ENCODE measurements at regions not wholly inside any gene's neighbourhood (a gene's known extent, or its start where the extent isn't known, plus 50 kb on each side); places are given as distances from the start of the nearest gene placed in this dataset.

- no peaks in the 10 kb centered on the region; the same call in 1 of the 2 replicates for H4K20me1 ChIP-seq (ENCODE audit: insufficient read depth, low read length)
- H3K36me3 ChIP-seq (ENCODE audit: insufficient read depth, low read length): no peaks in the 10 kb centered on the region
- no peak overlapping the region for H3K27ac ChIP-seq (ENCODE audit: low read length)
- no peak for TF ChIP-seq EZH2 (IDR thresholded peaks at IDR 0.05; ENCODE audit: borderline replicate concordance, low read depth, low read length, severe bottlenecking)
- no peak for TF ChIP-seq CTCF (IDR thresholded peaks at IDR 0.05; ENCODE audit: borderline replicate concordance, extremely low read depth, low read length, poor library complexity, severe bottlenecking)
- H3K27me3 ChIP-seq (ENCODE audit: insufficient read depth, low read length, poor library complexity): peaks cover 18% of the 10 kb centered on the region
- no peak overlapping the region for H3K4me2 ChIP-seq (ENCODE audit: insufficient read depth, low read length)
- no peak for ATAC-seq (ENCODE audit: insufficient read depth, low read depth)
- no peaks in the 10 kb centered on the region for H3K9me3 ChIP-seq (ENCODE audit: insufficient read depth, low read length, severe bottlenecking)
- no peak for DNase-seq
- H2AFZ ChIP-seq (ENCODE audit: low read depth, low read length): no peak overlapping the region
- H3K79me2 ChIP-seq (ENCODE audit: insufficient read depth, low read length): no peaks in the 10 kb centered on the region
- H3K4me3 ChIP-seq (ENCODE audit: low read depth in 1 of 2, low read length in 2 of 2): no peak overlapping the region
- no peaks in the 10 kb centered on the region for H3K4me1 ChIP-seq (ENCODE audit: insufficient read depth, low read length)
- H3K9ac ChIP-seq (ENCODE audit: low read depth, low read length): no peak overlapping the region
Observed at GRCh38 chr7:25726170-25726780, 425.7 kb upstream of the NFE2L3 start.

GRCh38 chr7:25726781-25727311 lies 425.2 kb upstream of the NFE2L3 start:
- H3K4me1 ChIP-seq (ENCODE audit: insufficient read depth, low read length): no peaks in the 10 kb centered on the region
- H2AFZ ChIP-seq (ENCODE audit: low read depth, low read length): no peak overlapping the region
- TF ChIP-seq EZH2 (IDR thresholded peaks at IDR 0.05; ENCODE audit: borderline replicate concordance, low read depth, low read length, severe bottlenecking) (no peak), CTCF (IDR thresholded peaks at IDR 0.05; ENCODE audit: borderline replicate concordance, extremely low read depth, low read length, poor library complexity, severe bottlenecking) (no peak)
- no peaks in the 10 kb centered on the region for H3K36me3 ChIP-seq (ENCODE audit: insufficient read depth, low read length)
- no peak overlapping the region for H3K9ac ChIP-seq (ENCODE audit: low read depth, low read length)
- H3K79me2 ChIP-seq (ENCODE audit: insufficient read depth, low read length): no peaks in the 10 kb centered on the region
- no peak overlapping the region for H3K27ac ChIP-seq (ENCODE audit: low read length)
- no peak overlapping the region for H3K4me2 ChIP-seq (ENCODE audit: insufficient read depth, low read length)
- H3K27me3 ChIP-seq (ENCODE audit: insufficient read depth, low read length, poor library complexity): peaks cover 18% of the 10 kb centered on the region
- no peaks in the 10 kb centered on the region for H3K9me3 ChIP-seq (ENCODE audit: insufficient read depth, low read length, severe bottlenecking)
- H3K4me3 ChIP-seq (ENCODE audit: low read depth in 1 of 2, low read length in 2 of 2): no peak overlapping the region
- ATAC-seq (ENCODE audit: insufficient read depth, low read depth) (no peak), DNase-seq (no peak)
- no peaks in the 10 kb centered on the region; the same call in 1 of the 2 replicates for H4K20me1 ChIP-seq (ENCODE audit: insufficient read depth, low read length)

GRCh38 chr7:25727446-25727845 lies 424.6 kb upstream of the NFE2L3 start:
- Histone ChIP-seq H2AFZ (ENCODE audit: low read depth, low read length) (no peak overlapping the region), H3K9me3 (ENCODE audit: insufficient read depth, low read length, severe bottlenecking) (no peaks in the 10 kb centered on the region), H3K4me1 (ENCODE audit: insufficient read depth, low read length) (no peaks in the 10 kb centered on the region), H3K27ac (ENCODE audit: low read length) (no peak overlapping the region), H3K36me3 (ENCODE audit: insufficient read depth, low read length) (no peaks in the 10 kb centered on the region), H3K79me2 (ENCODE audit: insufficient read depth, low read length) (no peaks in the 10 kb centered on the region), H3K4me3 (ENCODE audit: low read depth in 1 of 2, low read length in 2 of 2) (no peak overlapping the region), H3K9ac (ENCODE audit: low read depth, low read length) (no peak overlapping the region), H3K4me2 (ENCODE audit: insufficient read depth, low read length) (no peak overlapping the region), H3K27me3 (ENCODE audit: insufficient read depth, low read length, poor library complexity) (peaks cover 18% of the 10 kb centered on the region), H4K20me1 (ENCODE audit: insufficient read depth, low read length) (no peaks in the 10 kb centered on the region; the same call in 1 of the 2 replicates)
- no peak for TF ChIP-seq CTCF (IDR thresholded peaks at IDR 0.05; ENCODE audit: borderline replicate concordance, extremely low read depth, low read length, poor library complexity, severe bottlenecking)
- TF ChIP-seq EZH2 (IDR thresholded peaks at IDR 0.05; ENCODE audit: borderline replicate concordance, low read depth, low read length, severe bottlenecking): no peak
- DNase-seq: no peak
- no peak for ATAC-seq (ENCODE audit: insufficient read depth, low read depth)
